ENCODE measurements at regions not wholly inside any gene's neighbourhood (a gene's known extent, or its start where the extent isn't known, plus 50 kb on each side); places are given as distances from the start of the nearest gene placed in this dataset.
"Not testable (repeated sequence)": the region's sequence is repeated elsewhere in the genome, so short reads cannot be mapped to it uniquely, and the experiment has no call there.

DNA sequence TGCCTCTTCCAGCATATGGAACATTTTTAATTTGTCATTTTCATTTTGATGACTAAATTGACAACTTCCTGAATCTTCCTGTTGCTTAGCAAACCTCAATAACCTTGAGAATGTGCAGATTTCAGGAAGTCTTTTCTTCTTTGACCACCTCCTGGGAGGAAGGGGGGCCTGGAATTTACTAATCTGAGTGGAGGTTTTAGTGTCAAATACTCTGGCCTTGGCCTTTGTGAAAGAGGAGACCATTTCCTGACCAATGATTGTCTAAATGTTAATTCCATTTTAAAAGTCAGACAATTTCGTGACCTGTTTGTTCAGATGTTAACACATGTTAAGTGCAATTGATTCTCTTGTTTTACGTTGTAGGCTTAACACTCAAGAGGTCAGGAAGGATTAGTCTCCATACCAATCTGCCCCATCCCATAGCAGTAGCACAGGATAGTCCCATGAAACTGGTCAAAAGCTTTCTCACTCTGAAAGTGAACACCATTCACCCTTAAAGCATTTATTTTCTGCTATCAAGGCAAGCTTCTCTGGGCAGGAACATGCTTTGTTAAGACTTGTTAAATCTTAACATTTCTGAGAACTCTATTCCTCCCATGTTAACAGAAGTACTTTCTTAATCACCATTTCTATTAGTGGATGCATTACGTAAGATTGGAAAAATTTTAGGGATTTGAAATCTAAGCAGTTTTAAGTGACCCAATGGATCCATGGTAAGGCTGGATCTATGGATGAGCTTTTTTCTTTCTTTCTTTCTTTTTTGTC, 219.6 kb downstream of the RND3 start:
- DNase-seq (ENCODE audit: low read depth in 2 of 2) = no peak

DNA sequence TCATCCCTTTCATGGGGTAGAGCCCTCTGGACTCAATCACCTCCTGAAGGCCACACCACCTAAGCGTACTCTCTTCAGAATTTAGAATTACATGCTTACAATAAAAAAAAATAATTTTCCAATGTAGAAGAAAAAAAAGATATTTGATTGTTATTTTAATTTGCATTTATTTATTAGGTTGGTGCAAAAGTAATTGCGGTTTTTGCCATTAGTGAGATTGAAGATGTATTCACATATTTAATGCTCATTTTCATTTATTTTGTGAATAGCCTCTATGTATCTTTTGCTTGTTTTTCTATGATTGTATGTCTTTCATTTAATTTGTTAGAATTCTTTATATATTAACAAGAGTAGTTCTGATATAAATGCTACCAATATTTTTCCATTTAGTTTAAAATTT, 220.5 kb downstream of the RND3 start:
- DNase-seq (ENCODE audit: low read depth in 2 of 2) = no peak

DNA sequence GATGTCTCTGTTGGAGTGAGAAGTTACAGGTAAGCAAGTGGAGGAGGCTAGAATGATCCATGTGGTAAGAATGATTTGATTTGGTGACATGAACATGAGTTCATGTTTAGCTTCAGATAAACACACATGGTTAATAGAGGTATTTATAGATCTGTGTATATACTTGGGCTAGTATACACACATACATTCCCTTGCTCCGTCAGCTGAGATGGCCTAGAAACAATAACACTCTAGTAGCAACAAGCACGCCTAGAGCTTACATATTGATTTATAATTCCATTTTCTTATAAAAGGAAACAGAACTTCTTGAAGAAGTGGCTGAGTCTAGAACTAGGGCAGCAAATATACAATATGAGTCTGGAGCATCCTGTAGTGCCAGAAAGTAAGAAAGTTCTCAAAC, 223.0 kb downstream of the RND3 start:
- DNase-seq (ENCODE audit: low read depth in 2 of 2) = no peak

DNA sequence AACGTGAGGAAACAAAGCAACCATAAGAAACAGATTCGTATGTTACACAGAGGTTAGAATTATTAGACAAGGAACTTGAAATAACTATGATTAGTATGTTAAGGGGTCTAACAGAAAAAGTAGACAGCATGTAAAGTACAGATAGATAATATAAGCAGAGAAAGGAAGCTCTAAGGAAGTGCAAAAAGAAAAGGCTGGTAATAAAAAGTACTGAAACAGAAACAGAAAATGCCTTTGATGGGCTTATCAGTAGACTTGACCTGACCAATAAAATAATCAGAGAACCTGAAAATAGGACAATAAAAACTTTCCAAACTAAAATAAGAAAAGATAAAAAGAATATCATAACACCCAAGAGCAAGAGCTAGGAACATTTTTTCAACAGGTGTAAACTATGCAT, 225.8 kb downstream of the RND3 start:
- DNase-seq (ENCODE audit: low read depth in 2 of 2) = no peak

DNA sequence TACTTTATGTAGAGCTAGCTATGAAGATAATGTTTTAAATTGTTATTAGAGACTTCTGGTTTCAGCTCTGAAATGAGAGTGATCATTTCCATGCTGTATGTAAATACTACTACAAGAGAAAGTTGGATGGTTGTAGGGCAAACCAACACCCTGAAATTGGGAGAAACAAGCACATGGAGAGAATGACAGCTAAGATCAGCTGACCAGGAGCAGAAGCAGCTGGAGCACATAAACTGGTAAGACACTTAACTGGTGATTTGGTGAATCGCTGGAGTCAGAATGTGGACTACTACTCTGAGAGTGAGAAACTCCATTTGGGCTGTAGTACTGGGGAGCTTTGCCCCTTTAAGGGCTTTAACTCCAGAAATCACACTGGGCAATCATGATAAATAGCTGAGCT, 226.8 kb downstream of the RND3 start:
- no peak for DNase-seq (ENCODE audit: low read depth in 2 of 2)

DNA sequence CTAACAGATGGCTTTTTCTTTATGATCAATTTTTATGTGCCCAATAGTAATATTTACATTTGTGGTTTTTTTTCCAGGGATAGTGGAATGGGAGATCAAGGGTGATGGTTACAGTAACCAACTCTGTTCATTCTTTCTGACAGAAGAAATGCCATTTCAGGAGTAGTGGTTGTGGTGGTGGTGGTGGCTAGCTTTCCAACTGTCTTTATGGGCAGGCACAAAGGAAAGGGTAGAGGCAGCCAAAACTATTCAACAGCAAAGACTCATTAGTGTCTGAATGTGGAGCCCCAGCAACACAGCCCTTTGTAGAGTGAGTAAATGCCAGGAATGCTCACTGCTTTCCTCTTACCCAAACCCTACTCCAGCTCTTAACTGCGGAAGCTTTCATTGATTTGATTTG, 227.7 kb downstream of the RND3 start:
- DNase-seq (ENCODE audit: low read depth in 2 of 2) = no peak

DNA sequence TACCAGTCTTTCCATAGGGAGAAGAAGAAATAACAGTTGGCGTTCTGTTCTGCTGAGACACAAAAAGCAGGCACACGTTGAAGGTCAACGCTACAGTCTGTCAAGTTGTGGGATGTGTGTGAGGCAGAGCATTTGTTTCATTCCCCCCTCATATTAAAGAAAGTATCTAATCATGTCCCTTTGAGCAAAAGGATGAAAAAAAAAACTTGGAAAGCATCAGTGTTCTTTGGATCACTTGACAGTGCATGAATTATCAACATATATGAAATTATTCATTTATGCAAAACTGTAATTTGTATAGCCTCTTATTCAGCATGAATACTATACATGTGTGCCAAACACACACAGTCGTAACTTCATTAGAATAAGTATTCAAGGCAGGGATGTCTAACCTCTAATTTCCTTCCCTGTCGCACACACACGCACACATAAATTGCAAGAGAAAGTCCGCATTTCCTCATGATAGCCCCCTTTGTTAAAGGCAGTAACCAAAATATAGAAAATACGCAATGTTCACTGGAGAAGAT, 228.6 kb downstream of the RND3 start:
- DNase-seq (ENCODE audit: low read depth in 2 of 2) = no peak

DNA sequence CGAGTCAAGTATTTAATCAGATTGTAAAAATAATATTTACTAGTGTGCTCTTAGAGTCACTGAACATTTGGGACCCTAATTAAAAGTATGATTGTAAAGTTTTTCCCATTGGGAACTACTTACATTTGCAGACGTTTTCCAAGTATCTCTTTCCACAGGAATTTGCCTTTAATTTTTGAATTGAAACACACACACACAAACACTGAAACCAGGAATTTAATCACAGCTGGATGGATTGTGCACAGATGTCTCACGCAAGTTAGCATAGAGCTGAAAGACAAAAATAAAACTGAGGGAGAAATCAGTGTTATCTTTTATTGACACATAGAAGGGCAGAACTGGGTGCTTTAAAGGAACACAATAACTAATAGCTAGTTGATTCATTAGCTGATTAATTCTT, 230.7 kb downstream of the RND3 start:
- DNase-seq (ENCODE audit: low read depth in 2 of 2) = no peak

DNA sequence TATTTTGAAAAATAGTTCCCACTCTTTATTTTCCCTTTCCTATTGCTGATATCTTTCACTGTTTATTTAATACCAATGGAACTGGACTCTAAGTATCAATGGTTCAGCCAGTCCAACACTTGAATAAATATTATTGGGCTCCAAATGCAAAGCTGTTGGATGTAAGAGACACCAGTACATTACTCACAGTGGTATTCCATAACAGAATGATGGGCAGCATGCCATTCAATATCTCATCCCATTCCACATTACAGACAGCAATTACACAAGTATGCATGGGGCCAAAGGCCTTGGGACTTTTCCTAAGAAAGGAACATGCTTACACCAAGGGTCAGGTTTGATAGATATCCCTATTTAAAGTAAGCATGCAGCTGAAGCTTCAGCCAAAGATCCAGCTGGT, 231.9 kb downstream of the RND3 start:
- DNase-seq (ENCODE audit: low read depth in 2 of 2) = peak in 1 of 2 experiments; percentile 37

DNA sequence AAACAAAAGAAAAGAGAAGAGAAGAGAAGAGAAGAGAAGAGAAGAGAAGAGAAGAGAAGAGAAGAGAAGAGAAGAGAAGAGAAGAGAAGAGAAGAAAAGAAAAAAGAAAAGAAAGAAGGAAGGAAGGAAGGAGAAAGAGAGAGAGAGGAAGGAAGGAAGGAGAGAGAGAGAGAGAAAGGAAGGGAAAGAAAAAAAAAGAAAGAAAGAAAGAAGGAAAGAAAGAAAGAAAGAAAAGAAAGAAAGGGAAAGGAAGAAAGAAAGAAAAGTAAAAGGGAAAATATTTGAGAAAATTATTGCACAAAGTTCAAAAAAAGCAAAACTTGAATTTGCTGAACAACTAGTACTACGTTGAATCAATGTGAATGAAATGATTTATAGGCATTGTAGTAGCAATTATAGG, 237.7 kb downstream of the RND3 start:
- not testable (repeated sequence) for DNase-seq (ENCODE audit: low read depth in 2 of 2)

DNA sequence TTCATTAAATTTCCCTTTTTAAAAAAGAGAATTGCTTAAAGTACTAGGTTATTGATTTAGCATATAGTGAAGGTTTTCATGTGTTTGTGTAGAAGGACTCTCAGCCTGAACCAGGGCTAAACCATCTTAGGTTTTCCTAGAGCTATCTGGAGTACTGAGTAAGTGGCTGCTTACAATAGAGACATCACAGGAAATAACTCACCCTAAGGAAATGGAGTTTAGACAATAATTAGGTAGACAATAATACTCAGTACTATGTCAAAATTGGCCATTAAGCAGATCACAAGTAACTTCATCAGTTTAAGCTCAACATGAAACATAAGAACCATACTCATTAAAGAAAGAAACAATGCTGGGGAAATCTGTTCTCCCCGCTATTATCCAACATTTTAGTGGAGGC, 240.0 kb downstream of the RND3 start:
- no peak for DNase-seq (ENCODE audit: low read depth in 2 of 2)

DNA sequence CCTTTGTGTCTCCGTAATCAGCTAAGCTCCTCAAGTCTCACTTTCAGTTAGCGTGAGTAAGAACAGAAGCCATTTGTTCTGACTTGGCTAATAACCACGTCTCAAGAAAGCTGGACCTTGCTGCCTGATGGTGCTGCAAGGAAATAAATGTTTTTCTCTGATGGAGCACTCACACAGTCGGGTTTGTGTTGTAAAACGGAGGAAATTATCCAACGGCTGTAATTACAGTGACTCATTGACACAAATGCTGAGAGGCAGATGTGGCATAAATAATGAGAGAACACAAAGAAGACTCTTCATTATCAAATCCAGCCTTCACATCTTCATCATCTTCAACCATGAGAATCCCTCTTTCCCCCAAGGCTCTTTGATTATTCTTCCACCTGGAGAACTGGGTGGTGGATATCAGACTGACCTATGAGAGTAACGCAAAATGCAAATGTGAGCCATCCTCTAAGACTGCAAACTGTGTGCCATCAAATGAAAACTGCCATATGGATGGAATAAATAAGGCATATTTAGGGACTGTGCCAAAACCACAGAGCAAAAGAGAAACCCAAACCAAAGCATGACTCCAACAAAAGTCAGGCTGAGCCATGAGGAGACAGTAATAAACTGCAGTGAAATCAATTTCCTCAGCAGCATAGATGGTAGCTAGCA, 252.6 kb downstream of the RND3 start:
- peak; percentile 96 for DNase-seq (ENCODE audit: low read depth in 2 of 2)

DNA sequence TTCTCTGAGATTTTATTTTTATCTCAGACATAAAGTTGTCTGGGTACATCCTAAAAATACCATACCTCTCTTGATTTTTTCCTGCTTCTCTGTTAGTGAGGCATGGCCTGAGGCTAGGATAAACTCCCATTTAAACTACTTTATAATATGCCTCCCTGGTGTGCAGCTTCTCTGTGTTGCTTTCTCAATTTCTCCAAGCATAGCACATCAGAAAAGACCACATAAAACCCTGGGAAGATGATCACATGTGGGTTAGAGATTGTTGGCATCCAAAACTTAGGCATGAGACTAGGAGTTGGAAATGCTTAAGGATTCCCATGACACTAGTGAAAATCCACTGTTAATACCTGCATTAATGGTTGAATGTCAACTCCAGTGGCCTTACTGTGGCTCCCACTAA, 254.6 kb downstream of the RND3 start:
- DNase-seq (ENCODE audit: low read depth in 2 of 2) = no peak

DNA sequence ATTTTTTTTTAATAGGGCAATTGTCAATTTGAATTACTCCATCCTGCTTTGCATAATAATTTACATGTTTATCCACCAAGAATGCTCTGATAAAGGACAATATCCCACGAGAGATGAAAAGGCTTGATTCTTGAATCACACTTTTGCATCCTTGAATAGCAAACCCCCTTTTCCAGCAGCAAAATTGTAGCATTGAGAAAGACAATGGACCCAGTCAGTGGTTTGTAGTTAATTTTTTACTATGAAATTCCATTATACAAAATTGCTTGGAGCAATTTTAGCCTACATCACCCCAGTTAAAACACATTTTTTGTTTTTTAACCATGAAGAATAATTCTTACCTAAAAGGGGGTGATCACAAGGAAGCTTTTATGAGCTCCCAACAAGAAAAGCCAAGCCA, 255.1 kb downstream of the RND3 start:
- no peak for DNase-seq (ENCODE audit: low read depth in 2 of 2)

DNA sequence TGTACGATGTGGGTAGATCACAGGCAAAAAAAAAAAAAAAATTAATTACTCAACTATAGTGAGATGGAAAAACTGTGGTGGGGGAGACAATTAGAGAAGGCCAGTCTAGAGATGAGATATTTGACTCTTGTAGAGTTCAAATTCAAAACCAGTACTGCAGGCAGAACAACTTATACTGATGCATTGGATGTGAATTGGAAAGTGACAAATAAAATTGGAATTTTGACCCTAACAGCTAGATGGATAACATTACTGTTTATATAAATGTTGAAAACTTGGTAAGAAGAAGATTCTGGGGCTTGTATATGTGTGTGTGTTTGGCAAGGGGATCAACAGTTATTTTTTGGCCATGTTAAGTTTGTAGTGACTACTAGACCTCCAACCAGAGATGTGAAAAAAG, 256.9 kb downstream of the RND3 start:
- DNase-seq (ENCODE audit: low read depth in 2 of 2) = no peak

DNA sequence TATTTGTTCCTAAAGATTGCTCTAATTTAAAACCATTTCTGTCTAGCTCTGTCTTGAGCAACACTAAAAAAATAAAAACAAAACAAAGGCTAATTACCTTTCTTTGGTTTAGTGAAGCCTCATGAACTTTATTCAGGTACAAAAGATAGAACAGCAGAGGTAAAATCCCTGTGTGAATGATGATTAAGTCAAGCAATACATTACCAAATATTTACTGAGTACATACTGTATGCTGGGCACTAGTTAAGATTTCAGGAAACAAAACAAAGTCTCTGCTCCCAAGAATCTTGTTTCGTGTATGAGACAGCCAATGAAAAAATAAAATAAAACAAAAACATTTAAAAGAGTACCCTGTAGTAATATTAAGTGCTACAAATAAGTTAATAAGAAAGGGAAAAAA, 257.5 kb downstream of the RND3 start:
- no peak for DNase-seq (ENCODE audit: low read depth in 2 of 2)

DNA sequence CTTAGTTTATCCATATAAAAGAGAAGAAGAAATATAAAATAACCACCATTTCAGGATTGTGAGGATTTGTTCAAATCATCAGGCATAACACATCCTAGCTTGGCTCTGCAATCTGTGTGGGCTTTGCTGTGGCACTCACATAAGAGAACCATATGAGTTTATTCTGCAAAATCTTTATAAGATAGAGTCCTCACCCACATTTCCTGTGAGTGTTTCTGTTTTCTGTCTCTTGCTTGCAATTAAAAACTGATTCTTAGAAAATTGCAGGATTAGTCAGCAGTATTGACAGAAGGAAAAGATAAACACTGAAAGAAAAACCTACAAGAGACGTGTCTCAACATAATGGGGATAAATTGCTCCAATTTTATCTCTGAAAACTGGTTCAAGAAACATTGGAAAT, 258.5 kb downstream of the RND3 start:
- DNase-seq (ENCODE audit: low read depth in 2 of 2) = peak; percentile 30 to 34

DNA sequence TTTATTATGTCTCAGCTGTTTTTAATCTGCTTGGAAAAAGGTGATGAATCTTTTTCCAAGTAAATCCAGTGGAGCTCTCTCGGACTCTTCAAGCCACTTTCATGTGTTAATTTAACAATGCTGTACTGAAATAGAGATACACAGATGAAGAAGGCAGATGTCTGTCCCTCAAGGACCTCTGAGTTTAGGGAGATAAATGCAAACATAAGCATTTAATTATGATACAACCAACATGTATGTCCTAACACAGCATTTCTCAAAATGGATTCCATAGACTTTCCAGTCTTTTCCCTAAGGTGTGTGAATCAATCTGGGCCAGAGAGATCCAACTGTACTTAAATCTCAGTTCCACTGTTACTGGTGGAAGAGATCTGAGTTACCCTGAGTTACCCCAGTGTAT, 262.4 kb downstream of the RND3 start:
- DNase-seq (ENCODE audit: low read depth in 2 of 2) = no peak

DNA sequence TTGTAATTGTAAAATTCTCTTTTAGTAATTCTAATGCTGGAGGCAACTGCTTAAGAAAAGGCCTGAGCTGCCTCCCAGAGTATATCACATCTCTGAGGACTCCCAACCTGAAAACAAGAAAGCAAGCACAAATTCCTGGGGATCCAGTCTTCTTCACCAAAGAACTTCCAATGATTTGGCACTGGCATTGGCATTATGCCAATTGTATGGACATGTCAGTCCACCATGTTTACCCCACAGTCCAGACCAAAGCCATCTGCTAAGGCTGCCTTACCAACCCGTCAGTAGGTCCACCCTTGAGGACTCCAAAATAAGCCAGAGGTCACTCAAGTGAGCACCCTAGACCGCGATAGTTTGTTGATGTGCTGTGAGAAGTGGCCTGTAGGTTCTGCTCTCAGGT, 263.1 kb downstream of the RND3 start:
- DNase-seq (ENCODE audit: low read depth in 2 of 2) = no peak

DNA sequence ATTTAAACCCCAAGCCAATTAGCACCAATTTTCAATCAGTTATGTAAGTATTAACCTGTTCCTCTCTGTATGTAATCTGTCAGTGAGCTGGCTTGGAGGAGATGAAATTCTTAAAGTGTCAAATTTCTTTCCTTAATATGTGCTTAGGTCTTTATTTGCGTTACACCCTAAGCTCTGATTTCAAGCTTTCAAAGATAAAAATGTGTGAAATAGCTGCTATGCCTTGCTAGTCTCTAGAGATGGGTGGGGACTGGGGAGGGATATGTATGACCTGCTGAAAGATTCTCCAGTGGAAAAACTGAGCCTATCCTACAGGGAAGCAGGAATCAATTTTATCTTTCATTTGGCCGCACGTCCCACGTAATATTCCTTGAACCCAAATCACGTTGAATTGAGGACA, 264.5 kb downstream of the RND3 start:
- DNase-seq (ENCODE audit: low read depth in 2 of 2) = no peak

DNA sequence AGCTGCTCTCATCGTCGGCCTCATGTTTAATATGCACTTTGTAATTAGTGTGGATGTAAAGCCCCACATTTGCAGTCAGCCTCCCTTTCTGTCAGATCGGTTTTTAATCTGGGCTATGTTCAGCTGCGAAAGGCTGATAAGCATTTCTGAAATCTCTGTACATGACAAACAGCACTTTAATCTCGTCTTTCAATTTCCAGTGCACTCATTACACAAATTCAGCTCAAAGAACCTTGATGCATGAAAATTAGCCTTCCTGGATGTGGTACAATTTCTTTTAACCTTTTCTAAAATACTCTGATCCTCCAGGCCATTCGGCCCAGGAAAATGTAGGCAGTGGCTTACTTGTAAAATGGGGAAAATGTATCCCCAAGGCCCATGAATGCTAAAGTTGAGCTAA, 265.1 kb downstream of the RND3 start:
- DNase-seq (ENCODE audit: low read depth in 2 of 2) = no peak

DNA sequence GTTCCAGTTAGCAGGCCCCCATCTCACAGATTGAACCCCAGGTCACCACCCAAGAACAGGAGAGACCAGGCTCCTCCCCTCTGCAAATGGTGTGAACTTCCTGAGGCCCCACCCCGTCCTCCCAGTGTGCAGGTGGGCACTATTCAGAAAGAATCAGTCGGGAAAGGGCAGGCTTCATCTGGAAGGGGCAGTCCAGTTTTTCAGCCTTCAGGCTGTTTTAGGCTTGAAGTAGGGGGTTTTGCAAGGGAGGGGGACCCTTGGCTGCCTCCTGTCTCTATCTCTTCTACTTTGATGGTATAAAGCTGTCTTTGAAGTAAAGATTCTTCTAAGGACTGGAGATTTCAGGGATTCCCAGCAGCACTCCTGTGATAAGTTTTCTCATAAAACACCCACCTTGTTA, 267.6 kb downstream of the RND3 start:
- DNase-seq (ENCODE audit: low read depth in 2 of 2) = no peak

DNA sequence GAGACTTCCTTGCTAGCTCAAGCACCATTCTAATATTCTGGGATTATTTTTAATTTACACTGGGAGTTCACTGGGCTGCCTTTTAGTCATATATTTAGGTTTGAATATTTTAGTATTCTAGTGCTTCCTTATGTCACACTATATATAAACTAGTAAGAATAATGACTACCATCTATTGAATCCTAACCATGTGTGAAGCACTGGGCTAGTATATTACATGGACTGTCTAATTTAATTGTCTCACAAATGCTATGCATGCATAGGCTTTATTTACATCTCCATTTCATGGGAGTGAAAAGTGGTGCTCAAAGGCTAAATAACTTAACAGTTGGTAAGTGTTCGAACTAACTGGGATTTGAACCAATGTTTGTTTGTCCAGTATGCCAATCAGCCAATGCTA, 272.4 kb downstream of the RND3 start:
- no peak for DNase-seq (ENCODE audit: low read depth in 2 of 2)

DNA sequence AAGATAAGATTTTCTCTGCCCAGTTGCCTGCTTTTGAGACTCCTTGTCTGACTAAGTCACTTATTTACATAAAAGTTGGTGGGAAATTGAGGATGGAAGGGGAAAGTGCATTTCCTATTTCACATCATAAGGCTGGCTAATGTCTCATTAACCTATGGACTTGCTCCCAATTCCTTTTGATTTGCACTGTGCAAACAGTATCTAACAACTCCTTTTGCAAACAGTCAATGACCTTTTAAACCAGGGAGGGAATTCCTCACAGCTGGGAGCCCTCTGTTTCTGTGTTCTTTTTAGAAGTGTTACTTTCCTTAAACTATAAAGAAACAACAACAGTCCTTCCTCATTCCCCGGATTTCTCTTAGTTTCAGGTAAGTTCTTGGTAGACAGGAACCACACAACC, 272.8 kb downstream of the RND3 start:
- no peak for DNase-seq (ENCODE audit: low read depth in 2 of 2)
